Motor neuron (in vitro differentiated cells): ENCODE measurements at regions not wholly inside any gene's neighbourhood (a gene's known extent, or its start where the extent isn't known, plus 50 kb on each side); places are given as distances from the start of the nearest gene placed in this dataset.

Experiments used
- ATAC-seq, 8 experiments: fragments of 200-7000 bp; cut with Tn5 transposase; replicated peaks in 6 of 8; 2 replicates each; pipeline ENCODE4 v1.8.0; 2021; ENCODE audit warnings: mild to moderate bottlenecking in 8 of 8, moderate library complexity in 8 of 8
- H3K27ac ChIP-seq, 2 donors: fragments of 250-450 bp; sonication (Bioruptor Pico); 2 replicates each; pipeline ENCODE4 v1.9.0; 2021; ENCODE audit warnings: antibody characterized with exemption in 2 of 2, mild to moderate bottlenecking in 2 of 2, moderate library complexity in 1 of 2
- H3K4me1 ChIP-seq, 2 donors: fragments of 250-450 bp; sonication (Bioruptor Pico); replicated peaks in 1 of 2; 2 replicates each; pipeline ENCODE4 v1.6.1; 2021; ENCODE audit warnings: antibody characterized with exemption in 2 of 2, mild to moderate bottlenecking in 2 of 2, moderate library complexity in 1 of 2
- H3K4me3 ChIP-seq, 5 donors: fragments of 250-450 bp; sonication (Bioruptor Pico); 2 replicates each; pipeline ENCODE4 v1.9.0; 2021; ENCODE audit warnings: antibody characterized with exemption in 5 of 5, mild to moderate bottlenecking in 5 of 5, moderate library complexity in 4 of 5
- WGBS, 10 experiments: fragments of 450-650 bp; shearing (Covaris generic); methylation state at CpG; one replicate each; pipeline ENCODE4 v1.0.0; 2022; 5-methylcytosine and 5-hydroxymethylcytosine counted together
- in situ Hi-C, 9 experiments: fragments of 400-800 bp; cut with MboI; loops; one replicate each; pipeline ENCODE4 v1.15.0; 2021; ENCODE audit warnings: low sequenced_read_pairs in 9 of 9, low pct_unique_long_range_greater_than_20kb in 2 of 9; ENCODE audit not compliant: unreplicated experiment in 9 of 9

- in situ Hi-C loops: no loop called here
- WGBS, 10 experiments: 67 to 97% (median 89%) methylated on average over 1 to 4 of the region's 4 CpGs; no CpG with 5 or more reads in 1 of the 10 experiments
- no peak overlapping the region for H3K4me3 ChIP-seq
- H3K4me1 ChIP-seq: no peaks in the 10 kb centered on the region
- no peak overlapping the region for H3K27ac ChIP-seq
- ATAC-seq: no peak
These were observed 258.6 kb downstream of the EFNB2 start for GRCh38 chr13:106276876-106277275.

- no peak overlapping the region for H3K4me3 ChIP-seq
- H3K4me1 ChIP-seq: no peaks in the 10 kb centered on the region
- no peak for ATAC-seq
- H3K27ac ChIP-seq: no peak overlapping the region
- in situ Hi-C loops: no loop called here
- WGBS, 10 experiments: 20 to 100% (median 78%) methylated on average over 1 to 4 of the region's 4 CpGs; no CpG with 5 or more reads in 4 of the 10 experiments
These were observed 259.9 kb downstream of the EFNB2 start for GRCh38 chr13:106275446-106276032.

GRCh38 chr13:106274551-106275203, 260.8 kb downstream of the EFNB2 start:
- no peak for ATAC-seq
- Histone ChIP-seq H3K27ac (no peak overlapping the region), H3K4me1 (no peaks in the 10 kb centered on the region), H3K4me3 (no peak overlapping the region)
- 73 to 100% (median 89%) methylated on average over 2 to 3 of the region's 3 CpGs; no CpG with 5 or more reads in 3 of the 10 experiments for WGBS, 10 experiments
- in situ Hi-C loops: no loop called here

- H3K4me3 ChIP-seq: no peak overlapping the region
- in situ Hi-C loops: no loop called here
- no peak overlapping the region for H3K27ac ChIP-seq
- 11 to 100% (median 71%) methylated on average over 1 to 4 of the region's 4 CpGs for WGBS, 10 experiments
- ATAC-seq: no peak
- H3K4me1 ChIP-seq: no peaks in the 10 kb centered on the region
These were observed 271.7 kb downstream of the EFNB2 start for GRCh38 chr13:106263801-106264200.

- Histone ChIP-seq H3K27ac (no peak overlapping the region), H3K4me1 (no peaks in the 10 kb centered on the region), H3K4me3 (no peak overlapping the region)
- 27 to 100% (median 84%) methylated on average over 1 to 8 of the region's 8 CpGs; no CpG with 5 or more reads in 1 of the 10 experiments for WGBS, 10 experiments
- no peak for ATAC-seq
- in situ Hi-C loops: no loop called here
These were observed 272.6 kb downstream of the EFNB2 start for GRCh38 chr13:106262886-106263285.

GRCh38 chr13:106261450-106261849, 274.0 kb downstream of the EFNB2 start:
- no peaks in the 10 kb centered on the region for H3K4me1 ChIP-seq
- WGBS, 10 experiments: 31 to 100% (median 89%) methylated on average over 5 to 7 of the region's 7 CpGs
- H3K4me3 ChIP-seq: no peak overlapping the region
- in situ Hi-C loops: no loop called here
- H3K27ac ChIP-seq: no peak overlapping the region
- no peak for ATAC-seq

GRCh38 chr13:106260352-106260751, 275.1 kb downstream of the EFNB2 start:
- no peak for ATAC-seq
- Histone ChIP-seq H3K4me1 (no peaks in the 10 kb centered on the region), H3K4me3 (no peak overlapping the region), H3K27ac (no peak overlapping the region)
- WGBS, 10 experiments: 73 to 100% (median 90%) methylated on average over 3 to 8 of the region's 20 CpGs; no CpG with 5 or more reads in 4 of the 10 experiments
- in situ Hi-C loops: no loop called here

GRCh38 chr13:106259928-106260327, 275.5 kb downstream of the EFNB2 start:
- no peaks in the 10 kb centered on the region for H3K4me1 ChIP-seq
- H3K27ac ChIP-seq: no peak overlapping the region
- WGBS, 10 experiments: 83 to 100% (median 96%) methylated on average over 2 to 7 of the region's 19 CpGs; no CpG with 5 or more reads in 7 of the 10 experiments
- ATAC-seq: no peak
- H3K4me3 ChIP-seq: no peak overlapping the region
- in situ Hi-C loops: no loop called here

- 20 to 74% (median 52%) methylated on average over 1 to 4 of the region's 4 CpGs for WGBS, 10 experiments
- H3K27ac ChIP-seq: no peak overlapping the region
- no peak overlapping the region for H3K4me3 ChIP-seq
- in situ Hi-C loops: no loop called here
- ATAC-seq: peak in 4 of 8 experiments; percentile 16 to 45 (median 31)
- peaks cover 0 to 4% of the 10 kb centered on the region in 2 donors for H3K4me1 ChIP-seq
These were observed 288.7 kb downstream of the EFNB2 start for GRCh38 chr13:106246666-106247188.

GRCh38 chr13:106246242-106246641, 289.2 kb downstream of the EFNB2 start:
- Histone ChIP-seq H3K4me3 (no peak overlapping the region), H3K27ac (no peak overlapping the region), H3K4me1 (peaks cover 0 to 4% of the 10 kb centered on the region in 2 donors)
- in situ Hi-C loops: no loop called here
- 7 to 100% (median 47%) methylated on average over 1 to 3 of the region's 3 CpGs; no CpG with 5 or more reads in 2 of the 10 experiments for WGBS, 10 experiments
- ATAC-seq: peak in 5 of 8 experiments; percentile 40 to 67 (median 51)

GRCh38 chr13:106243011-106243565, 292.4 kb downstream of the EFNB2 start:
- Histone ChIP-seq H3K27ac (no peak overlapping the region), H3K4me3 (no peak overlapping the region), H3K4me1 (peaks cover 0 to 4% of the 10 kb centered on the region in 2 donors)
- in situ Hi-C loops: no loop called here
- no peak for ATAC-seq
- whole genome bisulfite sequencing, 10 experiments: 35 to 100% (median 64%) methylated on average over 1 to 6 of the region's 6 CpGs

- 51 to 100% (median 86%) methylated on average over 2 to 9 of the region's 10 CpGs for WGBS, 10 experiments
- Histone ChIP-seq H3K4me1 (peaks cover 0 to 4% of the 10 kb centered on the region in 2 donors), H3K4me3 (no peak overlapping the region), H3K27ac (no peak overlapping the region)
- ATAC-seq: no peak
- in situ Hi-C loops: no loop called here
These were observed 293.2 kb downstream of the EFNB2 start for GRCh38 chr13:106241974-106242953.
